Pancreas (tissue), 10 donors: ENCODE measurements at regions not wholly inside any gene's neighbourhood (a gene's known extent, or its start where the extent isn't known, plus 50 kb on each side); places are given as distances from the start of the nearest gene placed in this dataset.
"Not testable (repeated sequence)": the region's sequence is repeated elsewhere in the genome, so short reads cannot be mapped to it uniquely, and the experiment has no call there.

Experiments
- ATAC-seq, 4 donors: fragments of 200-7000 bp; cut with Tn5 transposase; one replicate each; pipeline versions ENCODE4 v1.8.0 to v1.9.1; 2020; ENCODE audit warnings: mild to moderate bottlenecking in 4 of 4, moderate library complexity in 4 of 4
- DNase-seq, 6 donors: peaks; one replicate each; pipeline ENCODE4 v3.0.0-alpha.2; 2020
- FAIRE-seq: peaks from 2 replicates; lab custom pipeline; 2012; peaks lifted over from hg19 to GRCh38; lab: Jason Lieb, UNC
- H3K27ac ChIP-seq, 4 donors: fragments of 200-600 bp; sonication (generic); 1 replicate in 3 of 4; 2 replicates in 1 of 4; pipeline versions ENCODE4 v1.5.0 to v1.8.0; 2020
- H3K27me3 ChIP-seq, 4 donors: fragments of 200-600 bp; one replicate each; pipeline ENCODE4 v1.8.0; 2021
- H3K36me3 ChIP-seq, 3 donors: fragments of 200-600 bp; sonication (generic) in 1 of 3; one replicate each; pipeline versions ENCODE4 v1.5.0 to v1.8.0; 2020 to 2021
- H3K4me1 ChIP-seq, 3 donors: fragments of 200-600 bp; one replicate each; pipeline ENCODE4 v1.8.0; 2021
- H3K4me3 ChIP-seq, 4 donors: fragments of 200-600 bp; sonication (generic) in 2 of 4; one replicate each; pipeline versions ENCODE4 v1.5.0 to v1.8.0; 2020 to 2021
- H3K9me3 ChIP-seq, 4 donors: fragments of 200-600 bp; one replicate each; pipeline ENCODE4 v1.8.0; 2021
- CTCF ChIP-seq, 4 donors: fragments of 200-600 bp; sonication (generic) in 3 of 4; IDR thresholded peaks; one replicate each; pipeline versions ENCODE4 v1.5.0 to v1.8.0; 2021; ENCODE audit warnings: antibody characterized with exemption in 4 of 4
- WGBS, 2 donors: extraction: QIAGEN DNeasy Blood & Tissue Kit; methylation state at CpG; one replicate each; pipeline ENCODE4 v1.1.7; 2013; 5-methylcytosine and 5-hydroxymethylcytosine counted together
- intact Hi-C, 3 donors: fragments of 100-400 bp; cut with DNase I; formaldehyde crosslinking; loops; one replicate each; pipeline versions ENCODE4 v1.11.1 to v1.14.2; 2022
- donor health status: healthy with polysubstance abuse.
- donor health status: DM: no; HTN: no; CAD: no; lungs with moderate emphysema.
- donor health status: DM: no; HTN: no; CAD: no.
- donor health status: control.
- donor health status: control.
- donor health status: Bipolar disorder and iron deficiency.
- donor health status: DM: yes; HTN: yes; CAD: no.
- donor health status: DM: no; HTN: no; CAD: no.
- donor health status: DM: no; HTN: no; CAD: no.
- donor health status: DM: yes; HTN: yes; CAD: no.

DNA sequence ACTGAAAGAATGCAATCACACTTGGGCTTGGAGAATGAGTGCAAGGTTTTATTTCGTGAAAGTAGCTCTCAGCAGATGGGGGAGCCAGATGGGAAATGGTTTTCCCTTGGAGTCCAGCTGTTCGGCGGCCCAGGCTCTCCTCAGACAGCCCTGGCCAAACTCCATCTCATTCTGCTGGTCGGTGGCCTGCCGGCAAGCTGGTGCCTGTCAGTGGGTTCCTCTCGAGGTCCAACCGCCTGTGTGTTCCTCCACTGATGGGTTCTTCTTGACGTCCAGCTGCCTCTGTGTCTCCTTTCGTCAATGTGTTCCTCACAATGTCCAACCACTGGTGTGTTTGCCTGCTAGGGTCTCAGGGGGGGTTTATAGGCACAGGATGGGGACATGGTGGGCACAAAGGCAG is 80.3 kb downstream of the POU3F4 start:
- Histone ChIP-seq H3K36me3 (no peaks in the 10 kb centered on the region), H3K27me3 (peaks cover 0 to 8% (median 0%) of the 10 kb centered on the region in 4 donors), H3K4me3 (no peak overlapping the region), H3K27ac (no peak overlapping the region), H3K4me1 (no peaks in the 10 kb centered on the region), H3K9me3 (no peaks in the 10 kb centered on the region)
- WGBS, 2 donors = 61% methylated on average over 9 of the region's 9 CpGs
- no peak for FAIRE-seq
- ATAC-seq = no peak
- intact Hi-C loops = no loop called here
- TF ChIP-seq CTCF (IDR thresholded peaks at IDR 0.05) = no peak
- DNase-seq = peak in 1 of 6 donors; percentile 24

GRCh38 chrX:83593634-83594294 is 85.7 kb downstream of the POU3F4 start:
- Histone ChIP-seq H3K4me3 (no peak overlapping the region), H3K36me3 (no peaks in the 10 kb centered on the region), H3K27me3 (peaks cover 0 to 8% (median 0%) of the 10 kb centered on the region in 4 donors), H3K4me1 (no peaks in the 10 kb centered on the region), H3K9me3 (no peaks in the 10 kb centered on the region), H3K27ac (no peak overlapping the region)
- FAIRE-seq = no peak
- intact Hi-C loops = no loop called here
- 37 to 39% methylated on average over 14 of the region's 14 CpGs for WGBS, 2 donors
- ATAC-seq = no peak
- no peak for DNase-seq
- no peak for TF ChIP-seq CTCF (IDR thresholded peaks at IDR 0.05)

DNA sequence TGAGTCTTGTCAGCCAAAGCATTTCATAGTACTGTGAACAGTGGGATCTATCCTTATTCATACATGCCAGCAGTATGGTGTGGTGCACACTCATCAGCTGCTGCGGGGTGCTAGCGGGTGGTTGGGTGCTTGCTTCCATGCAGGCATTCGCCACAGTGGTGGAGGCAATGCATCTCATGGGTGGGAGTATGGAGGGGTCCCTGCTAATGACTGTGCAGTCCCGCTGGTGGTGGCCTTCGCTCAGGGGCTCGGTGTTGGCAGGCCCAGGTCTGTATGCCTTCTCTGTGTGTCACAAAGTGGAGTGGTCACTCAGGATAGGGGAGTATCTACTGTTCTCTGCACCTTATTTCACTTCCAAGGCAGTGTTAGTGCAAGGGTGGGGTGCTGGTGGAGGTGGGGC is 122.6 kb downstream of the POU3F4 start:
- no peak for ATAC-seq
- Histone ChIP-seq H3K27ac (no peak overlapping the region), H3K9me3 (no peaks in the 10 kb centered on the region), H3K4me3 (no peak overlapping the region), H3K4me1 (no peaks in the 10 kb centered on the region), H3K36me3 (no peaks in the 10 kb centered on the region), H3K27me3 (peaks cover 0 to 4% (median 0%) of the 10 kb centered on the region in 4 donors)
- no peak for TF ChIP-seq CTCF (IDR thresholded peaks at IDR 0.05)
- WGBS, 2 donors = 64 to 79% methylated on average over 6 of the region's 6 CpGs
- peak in 2 of 6 donors; percentile 28 to 43 for DNase-seq
- intact Hi-C loops = loop anchor here in 1 of 3 donors (5.0 kb wide), 1 partner anchor 163 kb away; no protein-coding TSS in a partner anchor
- FAIRE-seq = no peak

DNA sequence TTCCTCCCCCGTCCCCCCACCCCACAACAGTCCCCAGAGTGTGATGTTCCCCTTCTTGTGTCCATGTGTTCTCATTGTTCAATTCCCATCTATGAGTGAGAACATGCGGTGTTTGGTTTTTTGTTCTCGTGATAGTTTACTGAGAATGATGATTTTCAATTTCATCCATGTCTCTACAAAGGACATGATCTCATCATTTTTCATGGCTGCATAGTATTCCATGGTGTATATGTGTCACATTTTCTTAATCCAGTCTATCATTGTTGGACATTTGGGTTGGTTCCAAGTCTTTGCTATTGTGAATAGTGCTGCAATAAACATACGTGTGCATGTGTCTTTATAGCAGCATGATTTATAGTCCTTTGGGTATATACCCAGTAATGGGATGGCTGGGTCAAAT is 141.6 kb downstream of the POU3F4 start:
- H3K9me3 ChIP-seq, H3K27ac ChIP-seq, FAIRE-seq, ATAC-seq, H3K27me3 ChIP-seq, H3K36me3 ChIP-seq, H3K4me3 ChIP-seq, intact Hi-C loops, DNase-seq, H3K4me1 ChIP-seq: not testable (repeated sequence)
- 51 to 81% methylated on average over 2 to 3 of the region's 4 CpGs for WGBS, 2 donors

DNA sequence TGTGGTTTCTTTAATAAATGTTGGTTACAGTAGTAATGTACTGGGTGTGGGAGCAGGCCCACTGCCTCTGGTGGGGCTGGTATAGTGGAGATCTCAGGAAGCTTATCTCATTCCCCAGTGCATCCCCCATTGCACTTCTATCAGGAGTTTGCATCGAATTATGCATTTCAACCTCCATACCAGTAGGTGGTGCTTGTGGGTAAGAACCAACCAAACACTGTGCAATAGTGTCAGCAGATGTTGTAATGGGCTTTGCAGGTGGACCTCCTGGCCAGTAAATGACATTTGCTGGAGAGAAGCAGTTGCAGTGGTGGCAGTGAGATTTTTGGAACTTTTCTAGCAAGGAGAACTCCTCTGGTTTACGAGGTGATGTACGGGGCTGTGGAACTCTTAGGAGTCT is 150.6 kb downstream of the POU3F4 start:
- WGBS, 2 donors = 69 to 82% methylated on average over 3 of the region's 3 CpGs
- no peak for ATAC-seq
- DNase-seq = no peak
- no peak for TF ChIP-seq CTCF (IDR thresholded peaks at IDR 0.05)
- Histone ChIP-seq H3K4me1 (no peaks in the 10 kb centered on the region), H3K27ac (no peak overlapping the region), H3K9me3 (no peaks in the 10 kb centered on the region), H3K4me3 (no peak overlapping the region), H3K36me3 (no peaks in the 10 kb centered on the region), H3K27me3 (no peaks in the 10 kb centered on the region)
- FAIRE-seq = no peak
- intact Hi-C loops = no loop called here
